WTC11 (cell line): ENCODE measurements at regions not wholly inside any gene's neighbourhood (a gene's known extent, or its start where the extent isn't known, plus 50 kb on each side); places are given as distances from the start of the nearest gene placed in this dataset.

Source experiments
- CREB1 ChIP-seq: sonication (generic); formaldehyde crosslinking; IDR thresholded peaks from 2 replicates; pipeline ENCODE4 v1.8.0; 2023; ENCODE audit warnings: mild to moderate bottlenecking, missing genetic modification reagents
- CTCF ChIP-seq: fragments of 200-600 bp; IDR thresholded peaks from 2 replicates; pipeline ENCODE4 v1.8.0; 2022; ENCODE audit warnings: antibody characterized with exemption
- ETV6 ChIP-seq: sonication (generic); formaldehyde crosslinking; IDR thresholded peaks from 2 replicates; pipeline ENCODE4 v1.8.1; 2022; ENCODE audit warnings: mild to moderate bottlenecking, missing genetic modification reagents
- FOXK1 ChIP-seq: sonication (generic); formaldehyde crosslinking; IDR thresholded peaks from 2 replicates; pipeline ENCODE4 v1.8.0; 2022; ENCODE audit warnings: mild to moderate bottlenecking, moderate library complexity, missing genetic modification reagents
- JUN ChIP-seq: sonication (generic); formaldehyde crosslinking; IDR thresholded peaks from 2 replicates; pipeline ENCODE4 v1.8.0; 2023; ENCODE audit warnings: mild to moderate bottlenecking, missing genetic modification reagents
- USF2 ChIP-seq: sonication (generic); formaldehyde crosslinking; IDR thresholded peaks from 2 replicates; pipeline ENCODE4 v1.8.1; 2023; ENCODE audit warnings: mild to moderate bottlenecking, missing genetic modification reagents, moderate library complexity
- TF ChIP-seq, protein P1 (sequence below): sonication (generic); formaldehyde crosslinking; IDR thresholded peaks from 2 replicates; pipeline ENCODE4 v1.8.0; 2022; ENCODE audit warnings: mild to moderate bottlenecking, missing genetic modification reagents
- TF ChIP-seq, protein P2 (sequence below): sonication (generic); formaldehyde crosslinking; IDR thresholded peaks from 2 replicates; pipeline ENCODE4 v1.8.1; 2023; ENCODE audit warnings: mild to moderate bottlenecking, missing genetic modification reagents, borderline replicate concordance

GRCh38 chr12:131643631-131644452 is 67.0 kb upstream of the SFSWAP start:
- TF ChIP-seq FOXK1 (CRISPR knock-in tag) (no peak), JUN (CRISPR knock-in tag) (no peak), CTCF (no peak), CREB1 (no peak), USF2 (CRISPR knock-in tag) (no peak), ETV6 (CRISPR knock-in tag) (no peak)
- TF ChIP-seq, protein P1, sequence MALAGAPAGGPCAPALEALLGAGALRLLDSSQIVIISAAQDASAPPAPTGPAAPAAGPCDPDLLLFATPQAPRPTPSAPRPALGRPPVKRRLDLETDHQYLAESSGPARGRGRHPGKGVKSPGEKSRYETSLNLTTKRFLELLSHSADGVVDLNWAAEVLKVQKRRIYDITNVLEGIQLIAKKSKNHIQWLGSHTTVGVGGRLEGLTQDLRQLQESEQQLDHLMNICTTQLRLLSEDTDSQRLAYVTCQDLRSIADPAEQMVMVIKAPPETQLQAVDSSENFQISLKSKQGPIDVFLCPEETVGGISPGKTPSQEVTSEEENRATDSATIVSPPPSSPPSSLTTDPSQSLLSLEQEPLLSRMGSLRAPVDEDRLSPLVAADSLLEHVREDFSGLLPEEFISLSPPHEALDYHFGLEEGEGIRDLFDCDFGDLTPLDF (CRISPR knock-in tag), result no peak
- TF ChIP-seq, protein P2, sequence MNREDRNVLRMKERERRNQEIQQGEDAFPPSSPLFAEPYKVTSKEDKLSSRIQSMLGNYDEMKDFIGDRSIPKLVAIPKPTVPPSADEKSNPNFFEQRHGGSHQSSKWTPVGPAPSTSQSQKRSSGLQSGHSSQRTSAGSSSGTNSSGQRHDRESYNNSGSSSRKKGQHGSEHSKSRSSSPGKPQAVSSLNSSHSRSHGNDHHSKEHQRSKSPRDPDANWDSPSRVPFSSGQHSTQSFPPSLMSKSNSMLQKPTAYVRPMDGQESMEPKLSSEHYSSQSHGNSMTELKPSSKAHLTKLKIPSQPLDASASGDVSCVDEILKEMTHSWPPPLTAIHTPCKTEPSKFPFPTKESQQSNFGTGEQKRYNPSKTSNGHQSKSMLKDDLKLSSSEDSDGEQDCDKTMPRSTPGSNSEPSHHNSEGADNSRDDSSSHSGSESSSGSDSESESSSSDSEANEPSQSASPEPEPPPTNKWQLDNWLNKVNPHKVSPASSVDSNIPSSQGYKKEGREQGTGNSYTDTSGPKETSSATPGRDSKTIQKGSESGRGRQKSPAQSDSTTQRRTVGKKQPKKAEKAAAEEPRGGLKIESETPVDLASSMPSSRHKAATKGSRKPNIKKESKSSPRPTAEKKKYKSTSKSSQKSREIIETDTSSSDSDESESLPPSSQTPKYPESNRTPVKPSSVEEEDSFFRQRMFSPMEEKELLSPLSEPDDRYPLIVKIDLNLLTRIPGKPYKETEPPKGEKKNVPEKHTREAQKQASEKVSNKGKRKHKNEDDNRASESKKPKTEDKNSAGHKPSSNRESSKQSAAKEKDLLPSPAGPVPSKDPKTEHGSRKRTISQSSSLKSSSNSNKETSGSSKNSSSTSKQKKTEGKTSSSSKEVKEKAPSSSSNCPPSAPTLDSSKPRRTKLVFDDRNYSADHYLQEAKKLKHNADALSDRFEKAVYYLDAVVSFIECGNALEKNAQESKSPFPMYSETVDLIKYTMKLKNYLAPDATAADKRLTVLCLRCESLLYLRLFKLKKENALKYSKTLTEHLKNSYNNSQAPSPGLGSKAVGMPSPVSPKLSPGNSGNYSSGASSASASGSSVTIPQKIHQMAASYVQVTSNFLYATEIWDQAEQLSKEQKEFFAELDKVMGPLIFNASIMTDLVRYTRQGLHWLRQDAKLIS (CRISPR knock-in tag), result no peak
